Activated naive CD8-positive, alpha-beta T cell treated with anti-CD3 and anti-CD28 coated beads, Interleukin-2, amount 50 U/mL, for 24 hours (primary cell): ENCODE measurements at regions not wholly inside any gene's neighbourhood (a gene's known extent, or its start where the extent isn't known, plus 50 kb on each side); places are given as distances from the start of the nearest gene placed in this dataset.

Experiments used
- ATAC-seq: fragments of 150-1000 bp; cut with Tn5 transposase; one replicate; pipeline ENCODE4 v1.10.0; 2021
- DNase-seq: peaks from one replicate; pipeline ENCODE4 v3.0.0; 2021
- H3K27ac Mint-ChIP-seq: one replicate; pipeline ENCODE4 v1.8.0; 2021; ENCODE audit warnings: mild to moderate bottlenecking, mixed read lengths
- H3K27me3 Mint-ChIP-seq: one replicate; pipeline ENCODE4 v1.8.0; 2021; ENCODE audit warnings: mixed read lengths
- H3K36me3 Mint-ChIP-seq: one replicate; pipeline ENCODE4 v1.8.0; 2021; ENCODE audit warnings: low read depth, mixed read lengths
- H3K4me1 Mint-ChIP-seq: one replicate; pipeline ENCODE4 v1.8.0; 2021; ENCODE audit warnings: mixed read lengths
- H3K4me3 Mint-ChIP-seq: one replicate; pipeline ENCODE4 v1.8.0; 2021; ENCODE audit warnings: mild to moderate bottlenecking, moderate library complexity, mixed read lengths
- H3K9me3 Mint-ChIP-seq: one replicate; pipeline ENCODE4 v1.8.0; 2021; ENCODE audit warnings: mixed read lengths

DNA sequence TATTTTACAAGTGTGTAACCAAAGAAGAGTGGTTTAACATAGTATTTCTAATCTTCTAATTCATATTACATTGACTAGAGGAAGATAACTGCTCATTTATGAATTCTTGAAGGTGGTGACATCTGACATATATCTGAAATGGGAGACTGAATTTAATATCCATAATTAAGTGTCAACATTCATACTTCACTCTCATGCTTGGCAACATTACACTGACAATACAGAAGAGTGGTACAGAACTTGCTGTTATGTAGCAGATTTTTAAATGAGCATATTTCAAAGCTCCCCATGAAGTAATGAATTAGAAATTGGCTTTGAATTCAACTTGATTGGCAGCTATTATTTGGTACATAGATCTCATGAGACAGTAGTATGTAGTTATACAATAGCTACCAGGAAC lies 125.8 kb upstream of the POT1 start:
- Mint-ChIP-seq H3K36me3 (no peaks in the 10 kb centered on the region), H3K4me3 (no peak overlapping the region), H3K27ac (no peak overlapping the region), H3K4me1 (no peaks in the 10 kb centered on the region), H3K9me3 (no peaks in the 10 kb centered on the region), H3K27me3 (no peaks in the 10 kb centered on the region)
- ATAC-seq: no peak
- no peak for DNase-seq

DNA sequence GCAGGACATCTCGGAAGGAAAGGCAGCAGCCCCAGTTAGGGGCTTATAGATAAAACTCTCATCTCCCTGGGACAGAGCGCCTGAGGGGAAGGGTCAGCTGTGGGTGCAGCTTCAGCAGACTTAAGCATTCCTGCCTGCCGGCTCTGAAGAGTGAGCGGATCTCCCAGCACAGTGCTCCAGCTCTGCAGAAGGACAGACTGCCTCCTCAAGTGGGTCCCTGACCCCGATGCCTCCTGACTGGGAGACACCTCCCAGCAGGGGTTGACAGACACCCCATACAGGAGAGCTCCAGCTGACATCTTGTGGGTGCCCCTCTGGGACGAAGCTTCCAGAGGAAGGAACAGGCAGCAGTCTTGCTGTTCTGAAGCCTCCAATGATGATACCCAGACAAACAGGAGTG lies 117.1 kb upstream of the POT1 start:
- no peaks in the 10 kb centered on the region for H3K4me1 Mint-ChIP-seq
- no peak overlapping the region for H3K4me3 Mint-ChIP-seq
- H3K9me3 Mint-ChIP-seq: no peaks in the 10 kb centered on the region
- ATAC-seq: no peak
- H3K36me3 Mint-ChIP-seq: no peaks in the 10 kb centered on the region
- no peak for DNase-seq
- H3K27me3 Mint-ChIP-seq: no peaks in the 10 kb centered on the region
- H3K27ac Mint-ChIP-seq: no peak overlapping the region

- Mint-ChIP-seq H3K4me1 (no peaks in the 10 kb centered on the region), H3K36me3 (no peaks in the 10 kb centered on the region), H3K4me3 (no peak overlapping the region), H3K9me3 (no peaks in the 10 kb centered on the region), H3K27me3 (no peaks in the 10 kb centered on the region), H3K27ac (no peak overlapping the region)
- no peak for DNase-seq
- ATAC-seq: no peak
These were observed 103.9 kb upstream of the POT1 start for GRCh38 chr7:125033506-125033905.

- H3K4me1 Mint-ChIP-seq: no peaks in the 10 kb centered on the region
- DNase-seq: no peak
- H3K27ac Mint-ChIP-seq: no peak overlapping the region
- H3K36me3 Mint-ChIP-seq: no peaks in the 10 kb centered on the region
- no peak overlapping the region for H3K4me3 Mint-ChIP-seq
- no peaks in the 10 kb centered on the region for H3K27me3 Mint-ChIP-seq
- H3K9me3 Mint-ChIP-seq: no peaks in the 10 kb centered on the region
- ATAC-seq: no peak
These were observed 103.3 kb upstream of the POT1 start for GRCh38 chr7:125032943-125033342.

GRCh38 chr7:125030756-125031387 lies 101.2 kb upstream of the POT1 start:
- Mint-ChIP-seq H3K9me3 (no peaks in the 10 kb centered on the region), H3K4me1 (no peaks in the 10 kb centered on the region), H3K27ac (no peak overlapping the region), H3K36me3 (no peaks in the 10 kb centered on the region), H3K4me3 (no peak overlapping the region), H3K27me3 (no peaks in the 10 kb centered on the region)
- ATAC-seq: no peak
- no peak for DNase-seq

GRCh38 chr7:125025620-125026019 lies 96.0 kb upstream of the POT1 start:
- H3K27ac Mint-ChIP-seq: no peak overlapping the region
- no peaks in the 10 kb centered on the region for H3K27me3 Mint-ChIP-seq
- H3K36me3 Mint-ChIP-seq: no peaks in the 10 kb centered on the region
- DNase-seq: no peak
- no peak overlapping the region for H3K4me3 Mint-ChIP-seq
- no peaks in the 10 kb centered on the region for H3K9me3 Mint-ChIP-seq
- ATAC-seq: no peak
- H3K4me1 Mint-ChIP-seq: no peaks in the 10 kb centered on the region

DNA sequence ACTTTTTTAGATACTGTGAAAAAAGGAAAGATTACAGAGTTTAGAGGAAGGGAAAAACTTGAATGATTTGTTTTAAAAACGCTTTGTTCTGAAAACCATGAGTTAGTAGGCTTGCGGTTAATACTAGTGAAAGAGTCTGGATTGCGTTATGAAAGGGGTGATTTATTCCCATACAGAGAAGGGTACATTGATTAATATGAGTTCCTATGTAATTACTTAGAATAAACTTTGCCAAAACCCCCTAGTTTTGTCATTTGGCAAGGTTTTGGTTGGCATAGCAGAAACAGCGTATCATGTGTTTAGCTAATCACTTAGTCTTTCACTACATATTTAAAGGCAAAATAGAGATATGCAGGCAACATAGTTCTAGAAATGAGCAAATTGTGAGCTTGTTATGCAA lies 91.2 kb upstream of the POT1 start:
- H3K27me3 Mint-ChIP-seq: no peaks in the 10 kb centered on the region
- H3K27ac Mint-ChIP-seq: no peak overlapping the region
- DNase-seq: no peak
- ATAC-seq: no peak
- no peaks in the 10 kb centered on the region for H3K9me3 Mint-ChIP-seq
- no peaks in the 10 kb centered on the region for H3K4me1 Mint-ChIP-seq
- H3K36me3 Mint-ChIP-seq: no peaks in the 10 kb centered on the region
- no peak overlapping the region for H3K4me3 Mint-ChIP-seq

DNA sequence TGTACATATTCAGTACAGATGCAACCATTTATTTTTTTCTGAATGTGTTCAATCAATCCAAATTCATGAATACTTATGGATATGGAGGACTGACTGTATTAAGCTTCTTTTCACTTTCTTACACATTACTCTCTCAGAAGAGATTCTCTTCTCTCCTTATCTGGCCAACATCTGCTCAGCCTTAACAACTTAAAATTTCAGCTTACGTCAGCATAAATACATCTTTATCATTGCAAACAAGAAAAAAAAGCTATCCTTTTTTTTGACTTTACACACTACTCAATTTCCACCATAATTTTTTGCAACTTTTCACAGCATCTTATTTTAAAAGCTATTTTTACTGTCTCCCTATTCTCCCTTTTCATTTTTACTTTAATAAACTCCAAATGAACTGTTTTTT lies 80.9 kb upstream of the POT1 start:
- no peaks in the 10 kb centered on the region for H3K9me3 Mint-ChIP-seq
- DNase-seq (no peak), ATAC-seq (no peak)
- H3K27me3 Mint-ChIP-seq: no peaks in the 10 kb centered on the region
- no peaks in the 10 kb centered on the region for H3K4me1 Mint-ChIP-seq
- H3K27ac Mint-ChIP-seq: no peak overlapping the region
- no peaks in the 10 kb centered on the region for H3K36me3 Mint-ChIP-seq
- H3K4me3 Mint-ChIP-seq: no peak overlapping the region

GRCh38 chr7:124996778-124997177 lies 67.2 kb upstream of the POT1 start:
- no peak overlapping the region for H3K27ac Mint-ChIP-seq
- H3K36me3 Mint-ChIP-seq: no peaks in the 10 kb centered on the region
- no peaks in the 10 kb centered on the region for H3K4me1 Mint-ChIP-seq
- ATAC-seq (no peak), DNase-seq (no peak)
- no peak overlapping the region for H3K4me3 Mint-ChIP-seq
- no peaks in the 10 kb centered on the region for H3K27me3 Mint-ChIP-seq
- H3K9me3 Mint-ChIP-seq: peaks cover 4% of the 10 kb centered on the region

DNA sequence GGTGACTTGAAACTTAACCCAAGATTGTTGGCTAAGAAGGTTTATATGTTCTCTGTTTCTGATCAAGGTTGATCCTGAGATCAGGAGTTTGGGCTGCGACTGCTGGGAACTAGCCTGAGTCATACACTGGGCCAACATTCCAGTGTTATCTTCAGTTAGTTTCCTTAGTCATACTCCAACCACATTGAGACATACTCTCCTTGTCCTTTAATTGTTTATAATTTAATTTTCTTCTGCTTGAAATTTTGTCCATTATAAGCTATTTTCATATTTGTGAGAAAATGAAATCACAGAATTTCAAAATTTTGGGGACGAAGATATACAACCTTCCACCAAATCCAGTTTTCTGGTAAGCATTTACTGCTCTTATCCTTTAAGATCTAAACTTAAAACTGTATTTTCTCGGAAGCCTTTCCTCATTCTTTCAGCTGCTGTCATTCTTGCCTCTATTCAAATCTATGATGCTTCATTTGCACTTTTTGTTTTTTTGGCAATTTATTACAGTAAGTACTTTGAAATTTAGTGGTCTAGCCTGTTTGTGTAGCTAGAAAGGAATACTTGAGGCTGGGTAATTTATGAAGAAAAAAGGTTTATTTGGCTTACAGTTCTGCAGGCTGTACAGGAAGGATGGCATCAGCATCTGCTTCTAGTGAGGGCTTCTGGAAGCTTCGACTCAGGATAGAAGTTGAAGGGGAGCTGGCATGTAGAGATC lies 63.4 kb upstream of the POT1 start:
- Mint-ChIP-seq H3K4me3 (no peak overlapping the region), H3K27me3 (no peaks in the 10 kb centered on the region), H3K36me3 (no peaks in the 10 kb centered on the region), H3K27ac (no peak overlapping the region), H3K4me1 (no peaks in the 10 kb centered on the region), H3K9me3 (no peaks in the 10 kb centered on the region)
- DNase-seq: no peak
- ATAC-seq: no peak

GRCh38 chr7:124989911-124990310 lies 60.3 kb upstream of the POT1 start:
- H3K27ac Mint-ChIP-seq: no peak overlapping the region
- H3K27me3 Mint-ChIP-seq: no peaks in the 10 kb centered on the region
- no peak overlapping the region for H3K4me3 Mint-ChIP-seq
- no peaks in the 10 kb centered on the region for H3K4me1 Mint-ChIP-seq
- H3K9me3 Mint-ChIP-seq: no peaks in the 10 kb centered on the region
- DNase-seq: no peak
- H3K36me3 Mint-ChIP-seq: no peaks in the 10 kb centered on the region
- ATAC-seq: no peak
